ENCODE measurements at regions not wholly inside any gene's neighbourhood (a gene's known extent, or its start where the extent isn't known, plus 50 kb on each side); places are given as distances from the start of the nearest gene placed in this dataset.

- no peak for TF ChIP-seq CTCF (conservative IDR thresholded peaks at IDR 0.05; ENCODE audit: low read length)
- no peak for TF ChIP-seq EZH2phosphoT487 (IDR thresholded peaks at IDR 0.05; ENCODE audit: borderline replicate concordance, low read depth, low read length)
Measured at GRCh38 chr2:217629347-217629746, 373.4 kb downstream of the TNS1 start.
